SH-SY5Y (cell line): ENCODE measurements at regions not wholly inside any gene's neighbourhood (a gene's known extent, or its start where the extent isn't known, plus 50 kb on each side); places are given as distances from the start of the nearest gene placed in this dataset.

Experiments
- GATA2 ChIP-seq: IDR thresholded peaks from 2 replicates; pipeline ENCODE4 v1.6.1; 2011; ENCODE audit warnings: mild to moderate bottlenecking, low read depth, low read length
- GATA3 ChIP-seq: IDR thresholded peaks from 2 replicates; pipeline ENCODE4 v1.6.1; 2011; ENCODE audit warnings: low read depth, mild to moderate bottlenecking, low read length, moderate library complexity

DNA sequence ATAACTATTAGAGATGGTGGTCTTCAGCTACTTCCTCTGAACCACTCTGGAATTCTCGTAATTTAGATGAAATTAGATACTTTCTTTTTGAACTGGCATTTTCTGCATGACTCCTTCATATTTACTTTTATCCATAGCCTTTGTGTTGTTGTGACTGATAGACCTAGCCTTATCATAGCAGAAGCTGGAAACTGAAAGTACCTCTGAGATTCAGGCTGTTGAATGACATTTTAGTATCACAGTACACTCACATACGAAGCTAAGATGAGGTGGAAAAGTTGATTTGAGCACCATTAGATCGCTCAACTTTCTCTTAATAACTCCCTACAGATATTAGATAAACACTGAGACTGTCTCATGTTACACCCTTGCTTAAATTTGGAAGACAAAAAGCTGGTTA, 525.1 kb upstream of the FBXO33 start:
- TF ChIP-seq GATA2 = no peak
- TF ChIP-seq GATA3 = no peak
